CD14-positive monocyte (primary cell): ENCODE measurements at regions not wholly inside any gene's neighbourhood (a gene's known extent, or its start where the extent isn't known, plus 50 kb on each side); places are given as distances from the start of the nearest gene placed in this dataset.

Experiments
- DNase-seq, 3 donors: peaks; one replicate each; pipeline ENCODE4 v3.0.0-alpha.2; 2011 to 2022
- H2AFZ ChIP-seq: 2 replicates; pipeline ENCODE4 v1.6.0; 2012; ENCODE audit warnings: mild to moderate bottlenecking, low read depth, low read length, inconsistent platforms; ENCODE audit not compliant: insufficient read depth, poor library complexity, severe bottlenecking
- H3K27ac ChIP-seq, 2 donors: 1 replicate in 1 of 2; 2 replicates in 1 of 2; pipeline ENCODE4 v1.5.1; 2012 to 2013; ENCODE audit warnings: low read length in 2 of 2, control low read depth in 1 of 2, inconsistent platforms in 1 of 2, low read depth in 1 of 2, mild to moderate bottlenecking in 1 of 2
- H3K27me3 ChIP-seq, 2 donors: one replicate each; pipeline versions ENCODE4 v1.6.0 to v1.6.1; 2011 to 2013; ENCODE audit warnings: low read length in 2 of 2; ENCODE audit not compliant: control insufficient read depth in 2 of 2, insufficient read depth in 2 of 2
- H3K36me3 ChIP-seq, 2 donors: replicated peaks in 1 of 2; 1 replicate in 1 of 2; 2 replicates in 1 of 2; pipeline versions ENCODE4 v1.5.1 to v1.6.1; 2012 to 2013; ENCODE audit warnings: low read length in 2 of 2, control low read depth in 1 of 2, inconsistent platforms in 1 of 2, mild to moderate bottlenecking in 1 of 2; ENCODE audit not compliant: insufficient read depth in 2 of 2, control insufficient read depth in 1 of 2
- H3K4me1 ChIP-seq, 2 donors: 1 replicate in 1 of 2; 2 replicates in 1 of 2; pipeline versions ENCODE4 v1.5.1 to v1.6.1; 2012 to 2013; ENCODE audit warnings: low read length in 2 of 2, control low read depth in 1 of 2, inconsistent platforms in 1 of 2, mild to moderate bottlenecking in 1 of 2, moderate library complexity in 1 of 2; ENCODE audit not compliant: insufficient read depth in 2 of 2, control insufficient read depth in 1 of 2
- H3K4me2 ChIP-seq: replicated peaks from 2 replicates; pipeline ENCODE3; 2012; ENCODE audit warnings: low read length, moderate library complexity, mild to moderate bottlenecking; ENCODE audit not compliant: poor library complexity, severe bottlenecking; ENCODE audit errors: extremely low read depth
- H3K4me3 ChIP-seq, 3 experiments: fragments of 200-600 bp in 1 of 3; sonication (generic) in 1 of 3; replicated peaks in 1 of 3; 1 replicate in 2 of 3; 2 replicates in 1 of 3; pipeline ENCODE4 v1.5.1; 2011 to 2013; ENCODE audit warnings: low read length in 3 of 3, mild to moderate bottlenecking in 3 of 3, control low read depth in 2 of 3, low read depth in 2 of 3, inconsistent platforms in 1 of 3, moderate library complexity in 1 of 3
- H3K79me2 ChIP-seq: 2 replicates; pipeline ENCODE4 v1.6.0; 2012; ENCODE audit warnings: mild to moderate bottlenecking, control low read depth, inconsistent platforms, low read length, moderate library complexity; ENCODE audit not compliant: insufficient read depth
- H3K9ac ChIP-seq: 2 replicates; pipeline ENCODE4 v1.6.0; 2017; ENCODE audit warnings: low read length, mild to moderate bottlenecking; ENCODE audit not compliant: insufficient read depth, poor library complexity, severe bottlenecking
- H3K9me3 ChIP-seq, 2 donors: replicated peaks in 1 of 2; 1 replicate in 1 of 2; 2 replicates in 1 of 2; pipeline versions ENCODE4 v1.5.1 to v1.6.1; 2012 to 2013; ENCODE audit warnings: low read length in 2 of 2, control low read depth in 1 of 2; ENCODE audit not compliant: control insufficient read depth in 1 of 2, insufficient read depth in 1 of 2
- H4K20me1 ChIP-seq: 2 replicates; pipeline ENCODE4 v1.6.0; 2012; ENCODE audit warnings: mild to moderate bottlenecking, low read length, control low read depth, moderate library complexity; ENCODE audit not compliant: insufficient read depth
- H3K27ac Mint-ChIP-seq, 7 donors: one replicate each; pipeline ENCODE4 v1.8.0; 2020; ENCODE audit warnings: mild to moderate bottlenecking in 7 of 7, mixed read lengths in 7 of 7, moderate library complexity in 6 of 7, inconsistent platforms in 2 of 7
- H3K27me3 Mint-ChIP-seq, 3 donors: one replicate each; pipeline ENCODE4 v1.8.0; 2021 to 2022; ENCODE audit warnings: low read depth in 3 of 3, mild to moderate bottlenecking in 3 of 3, mixed read lengths in 3 of 3, moderate library complexity in 3 of 3, inconsistent platforms in 1 of 3
- H3K36me3 Mint-ChIP-seq, 2 donors: one replicate each; pipeline ENCODE4 v1.8.0; 2020; ENCODE audit warnings: mixed read lengths in 2 of 2, inconsistent platforms in 1 of 2, mild to moderate bottlenecking in 1 of 2
- H3K4me1 Mint-ChIP-seq: one replicate; pipeline ENCODE4 v1.8.0; 2020; ENCODE audit warnings: mild to moderate bottlenecking, mixed read lengths
- H3K4me3 Mint-ChIP-seq, 2 donors: one replicate each; pipeline ENCODE4 v1.8.0; 2020; ENCODE audit warnings: mild to moderate bottlenecking in 2 of 2, mixed read lengths in 2 of 2, moderate library complexity in 1 of 2
- H3K9me3 Mint-ChIP-seq, 7 donors: one replicate each; pipeline ENCODE4 v1.8.0; 2020 to 2022; ENCODE audit warnings: mixed read lengths in 7 of 7, mild to moderate bottlenecking in 6 of 7, moderate library complexity in 6 of 7, inconsistent platforms in 2 of 7
- CTCF ChIP-seq: fragments of 200-600 bp; IDR thresholded peaks from one replicate; pipeline ENCODE4 v1.8.0; 2022; ENCODE audit warnings: antibody characterized with exemption, mild to moderate bottlenecking
- WGBS: methylation state at CpG from one replicate; pipeline ENCODE4 v1.1.5; 2013; ENCODE audit warnings: missing lambda C conversion rate; ENCODE audit not compliant: insufficient coverage; 5-methylcytosine and 5-hydroxymethylcytosine counted together
- intact Hi-C, 2 donors: fragments of 100-400 bp; cut with micrococcal nuclease; formaldehyde crosslinking; loops; one replicate each; pipeline versions ENCODE4 v1.15.0 to v1.15.1; 2023

- peaks cover 7 to 17% of the 10 kb centered on the region in 2 donors for H3K9me3 ChIP-seq
- no CpG with 5 or more reads among the region's 2 CpGs for WGBS
- no peaks in the 10 kb centered on the region for H3K4me1 Mint-ChIP-seq
- no peaks in the 10 kb centered on the region for H3K36me3 ChIP-seq
- no peak overlapping the region for H3K27ac ChIP-seq
- H3K27ac Mint-ChIP-seq = no peak overlapping the region
- H3K4me1 ChIP-seq = no peaks in the 10 kb centered on the region
- H3K27me3 ChIP-seq = no peaks in the 10 kb centered on the region
- no peak for TF ChIP-seq CTCF
- no peak overlapping the region for H2AFZ ChIP-seq
- intact Hi-C loops = no loop called here
- peaks cover 12 to 27% (median 21%) of the 10 kb centered on the region in 7 donors for H3K9me3 Mint-ChIP-seq
- H3K4me2 ChIP-seq = no peak overlapping the region
- no peak overlapping the region for H3K9ac ChIP-seq
- H3K4me3 Mint-ChIP-seq = no peak overlapping the region
- H3K79me2 ChIP-seq = no peaks in the 10 kb centered on the region
- no peak overlapping the region for H3K4me3 ChIP-seq
- H4K20me1 ChIP-seq = no peaks in the 10 kb centered on the region
- DNase-seq = no peak
- H3K36me3 Mint-ChIP-seq = no peaks in the 10 kb centered on the region
- no peaks in the 10 kb centered on the region for H3K27me3 Mint-ChIP-seq
These were observed 573.1 kb downstream of the GALC start for GRCh38 chr14:87419925-87420324.

GRCh38 chr14:87411370-87411769 is 581.6 kb downstream of the GALC start:
- DNase-seq = no peak
- intact Hi-C loops = no loop called here
- no peaks in the 10 kb centered on the region for H3K27me3 ChIP-seq
- H4K20me1 ChIP-seq = no peaks in the 10 kb centered on the region
- H3K9ac ChIP-seq = no peak overlapping the region
- no peak overlapping the region for H3K4me3 ChIP-seq
- H3K27ac ChIP-seq = no peak overlapping the region
- no peak overlapping the region for H3K4me2 ChIP-seq
- H3K79me2 ChIP-seq = no peaks in the 10 kb centered on the region
- H3K9me3 ChIP-seq = peaks cover 3 to 13% of the 10 kb centered on the region in 2 donors
- no peaks in the 10 kb centered on the region for H3K4me1 ChIP-seq
- no peak overlapping the region for H2AFZ ChIP-seq
- Mint-ChIP-seq H3K36me3 (no peaks in the 10 kb centered on the region), H3K4me1 (no peaks in the 10 kb centered on the region), H3K9me3 (peaks cover 0 to 10% (median 5%) of the 10 kb centered on the region in 7 donors), H3K27ac (no peak overlapping the region), H3K4me3 (no peak overlapping the region), H3K27me3 (no peaks in the 10 kb centered on the region)
- TF ChIP-seq CTCF = no peak
- 97% methylated on average over 2 of the region's 3 CpGs for WGBS
- H3K36me3 ChIP-seq = no peaks in the 10 kb centered on the region
